GM18951 (cell line): ENCODE measurements at regions not wholly inside any gene's neighbourhood (a gene's known extent, or its start where the extent isn't known, plus 50 kb on each side); places are given as distances from the start of the nearest gene placed in this dataset.

Source experiments
- POLR2A ChIP-seq: IDR thresholded peaks from 4 replicates; pipeline ENCODE4 v1.6.1; 2011; ENCODE audit warnings: mild to moderate bottlenecking; ENCODE audit not compliant: insufficient read length, insufficient read depth; ENCODE audit errors: extremely low read depth
- in situ Hi-C: fragments of 300-500 bp; cut with MboI; formaldehyde crosslinking; loops from one replicate; pipeline ENCODE4 v1.12.0; 2022; ENCODE audit warnings: low sequenced_read_pairs, mixed read lengths, inconsistent platforms; ENCODE audit not compliant: unreplicated experiment

GRCh38 chr4:126273746-126274145, 959.0 kb downstream of the FAT4 start:
- in situ Hi-C loops, result no loop called here
- no peak for TF ChIP-seq POLR2A

GRCh38 chr4:126291886-126292285, 977.1 kb downstream of the FAT4 start:
- TF ChIP-seq POLR2A, result no peak

DNA sequence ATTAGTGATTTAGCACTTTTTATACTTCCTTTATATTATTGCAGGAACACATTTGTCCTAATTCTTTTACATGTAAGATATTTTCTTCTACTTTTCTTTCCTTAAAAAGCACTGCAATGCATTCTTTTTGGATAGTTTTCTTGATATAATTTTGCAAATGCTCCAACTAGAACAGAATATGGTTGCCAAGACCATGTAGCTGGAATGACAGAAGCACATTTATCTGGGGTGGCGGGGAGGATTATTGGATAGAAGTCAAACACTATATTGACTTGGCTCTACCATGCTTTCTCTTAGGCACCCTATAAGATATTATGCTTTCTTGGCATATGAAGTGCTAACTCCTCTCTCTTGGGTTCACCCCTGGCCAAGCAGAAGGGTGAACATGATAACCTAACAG, 983.5 kb downstream of the FAT4 start:
- in situ Hi-C loops, result no loop called here

More at GRCh38 chr4:126291886-126292285, 977.1 kb downstream of the FAT4 start:
- in situ Hi-C loops, result no loop called here

DNA sequence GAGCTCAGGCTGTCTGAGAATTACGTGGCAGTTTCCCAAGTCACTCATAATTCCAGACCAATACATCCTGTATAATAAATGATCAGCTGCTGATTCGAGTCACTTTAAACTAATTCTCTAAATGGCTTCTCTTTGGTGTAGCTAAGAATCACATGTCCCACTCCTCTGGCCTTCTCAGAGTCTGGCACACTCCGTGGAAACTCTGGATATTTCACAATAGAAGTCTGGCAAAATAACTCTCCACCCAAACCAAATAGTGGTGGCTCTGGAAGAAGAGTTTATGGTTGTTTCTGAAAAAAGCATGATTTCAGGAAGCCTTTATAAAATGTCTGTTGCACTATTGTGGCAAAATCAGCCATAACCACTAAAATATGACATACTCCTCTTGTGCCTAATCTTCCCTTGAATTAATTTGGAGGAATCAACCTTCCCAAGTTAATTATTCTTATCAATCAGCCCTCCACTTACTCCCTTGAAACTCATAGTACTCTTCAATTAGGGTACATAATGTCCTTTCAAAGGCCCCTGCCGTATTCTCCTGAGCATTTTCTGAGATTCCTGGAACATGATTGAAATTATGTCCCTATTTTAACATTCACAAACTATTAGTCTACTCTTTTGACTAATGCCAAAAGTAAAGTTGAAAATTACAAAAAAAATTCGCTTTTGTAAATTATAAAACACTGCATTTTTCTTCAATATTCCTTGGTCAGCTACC, 991.6 kb downstream of the FAT4 start:
- in situ Hi-C loops, result no loop called here
- no peak for TF ChIP-seq POLR2A

More for the DNA sequence above, 983.5 kb downstream of the FAT4 start:
- TF ChIP-seq POLR2A, result no peak

DNA sequence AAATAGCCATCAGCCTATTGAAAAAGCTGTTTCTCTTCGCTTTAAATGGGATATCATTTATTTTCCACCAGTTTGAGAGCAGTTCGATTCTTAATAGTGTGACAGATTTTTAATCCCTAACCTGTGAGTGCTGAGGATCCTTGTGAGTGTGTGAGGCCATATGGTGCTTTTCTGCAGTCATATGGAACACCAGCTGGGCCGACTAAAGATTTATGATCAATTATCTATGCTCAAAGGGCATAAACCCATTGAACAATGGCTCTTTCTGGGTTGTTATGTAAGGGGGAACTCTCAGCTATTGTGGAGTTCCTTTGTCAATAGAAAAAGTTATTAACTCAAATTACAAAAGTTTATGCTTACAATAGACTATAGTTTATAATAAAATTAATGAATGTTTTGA, 1003.6 kb downstream of the FAT4 start:
- in situ Hi-C loops, result no loop called here
- TF ChIP-seq POLR2A, result no peak

- TF ChIP-seq POLR2A, result no peak
- in situ Hi-C loops, result no loop called here
Observed at GRCh38 chr4:126328914-126329313, 1014.2 kb downstream of the FAT4 start.

- in situ Hi-C loops, result no loop called here
- no peak for TF ChIP-seq POLR2A
Observed at GRCh38 chr4:126338548-126338947, 1023.8 kb downstream of the FAT4 start.

DNA sequence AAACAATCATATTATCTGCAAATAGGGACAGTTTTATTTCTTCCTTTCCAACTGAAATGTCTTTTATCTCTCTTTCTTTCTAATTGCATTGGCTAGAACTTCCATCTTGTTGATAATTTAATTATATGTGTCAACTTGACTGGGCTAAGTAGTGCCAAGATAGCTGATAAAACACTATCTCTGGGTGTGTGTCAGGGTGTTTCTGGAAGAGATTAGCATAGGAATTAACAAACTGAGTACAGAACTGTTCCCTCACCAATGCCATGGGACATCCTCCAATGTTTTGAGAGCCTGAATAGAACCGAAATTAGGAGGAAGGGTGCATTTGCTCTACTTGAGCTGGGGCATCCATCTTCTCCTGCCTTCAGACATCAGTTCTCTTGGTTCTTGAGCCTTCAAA, 1027.2 kb downstream of the FAT4 start:
- TF ChIP-seq POLR2A, result no peak
- in situ Hi-C loops, result no loop called here

DNA sequence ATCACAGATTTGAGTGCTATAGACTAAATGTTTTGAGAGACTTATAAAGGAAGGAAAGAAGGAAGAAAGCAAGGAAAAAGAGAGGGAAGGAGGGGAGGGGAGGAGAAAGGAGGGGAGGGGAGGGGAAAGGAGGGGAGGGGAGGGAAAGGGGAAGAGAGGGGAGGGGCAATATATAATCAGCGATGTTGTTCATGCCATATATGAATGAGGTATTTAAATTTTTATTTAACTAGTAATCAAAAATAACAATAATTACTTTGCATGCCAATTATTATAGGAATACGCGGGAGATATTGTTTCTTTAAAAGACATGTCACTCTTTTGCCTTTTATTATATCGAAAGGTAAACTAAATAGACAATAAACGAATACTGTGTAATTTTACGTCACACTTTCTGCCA, 1029.7 kb downstream of the FAT4 start:
- in situ Hi-C loops, result no loop called here
- no peak for TF ChIP-seq POLR2A

DNA sequence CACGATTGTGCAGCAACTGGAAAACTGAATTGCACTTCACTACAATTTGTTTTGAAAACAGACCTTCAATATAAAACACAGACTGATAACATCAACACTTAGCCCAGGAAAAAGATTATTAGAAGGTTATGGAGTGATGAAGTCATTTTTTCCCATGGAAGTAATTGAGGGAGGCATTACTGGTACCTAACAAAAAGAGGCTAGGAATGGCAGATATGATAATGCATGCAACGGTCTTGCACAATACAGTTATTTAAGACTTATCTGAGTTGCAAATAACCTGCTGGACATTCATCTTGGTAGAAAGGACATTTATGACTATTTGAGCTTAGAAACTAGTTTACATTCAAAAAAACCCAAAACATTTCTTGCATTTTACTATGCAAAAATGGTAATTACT, 1031.9 kb downstream of the FAT4 start:
- in situ Hi-C loops, result no loop called here
- no peak for TF ChIP-seq POLR2A

DNA sequence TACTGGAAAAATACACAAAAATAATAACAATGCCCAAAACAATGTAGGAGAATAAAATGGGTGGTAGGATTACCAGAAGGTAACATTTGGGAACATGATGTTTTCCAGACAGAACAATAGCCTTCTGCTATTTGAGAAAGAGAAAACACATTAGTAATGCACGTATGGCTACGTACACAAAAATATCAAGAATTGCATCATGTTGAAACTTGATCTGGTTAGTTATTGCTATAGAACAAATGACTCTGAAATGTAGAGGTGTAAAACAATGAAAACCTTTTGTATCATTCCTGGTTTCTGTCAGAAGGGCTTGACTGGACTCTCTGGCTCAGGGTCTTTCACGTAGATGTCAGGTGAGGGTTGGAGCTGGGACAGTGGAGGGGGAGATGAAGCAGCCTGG, 1040.0 kb downstream of the FAT4 start:
- in situ Hi-C loops, result no loop called here

GRCh38 chr4:126358041-126358440, 1043.3 kb downstream of the FAT4 start:
- no peak for TF ChIP-seq POLR2A
- in situ Hi-C loops, result no loop called here

More for the DNA sequence above, 1040.0 kb downstream of the FAT4 start:
- TF ChIP-seq POLR2A, result no peak

- in situ Hi-C loops, result no loop called here
- TF ChIP-seq POLR2A, result no peak
Observed at GRCh38 chr4:126361287-126361686, 1046.5 kb downstream of the FAT4 start.

DNA sequence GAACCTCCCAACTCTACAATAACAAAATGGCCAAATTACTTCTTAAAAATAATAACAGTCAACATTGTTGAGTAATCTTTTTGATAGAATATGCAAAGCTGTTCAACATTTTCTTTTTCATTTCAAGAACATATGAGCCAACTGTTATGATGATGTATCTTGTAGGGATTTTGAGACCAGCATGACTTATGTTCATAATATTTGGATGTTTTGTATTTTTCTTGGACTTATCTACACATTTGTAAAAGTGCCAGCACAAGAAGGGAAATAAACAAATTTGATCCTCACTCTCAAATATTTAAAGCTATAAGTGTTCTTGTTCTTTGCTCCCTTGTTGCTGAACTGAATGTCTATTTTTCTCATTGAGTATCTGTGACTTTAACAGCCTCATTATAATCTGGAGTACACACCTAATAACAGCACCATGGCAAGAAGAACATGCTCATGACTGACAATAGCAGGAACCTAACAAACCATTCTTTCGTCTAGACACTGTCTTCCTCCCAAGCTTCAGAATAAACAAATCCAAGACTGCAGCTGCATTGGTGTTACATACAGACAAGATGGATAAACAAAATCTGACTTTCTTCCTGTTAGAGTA, 1049.7 kb downstream of the FAT4 start:
- in situ Hi-C loops, result no loop called here
- TF ChIP-seq POLR2A, result no peak
